ENCODE measurements at regions not wholly inside any gene's neighbourhood (a gene's known extent, or its start where the extent isn't known, plus 50 kb on each side); places are given as distances from the start of the nearest gene placed in this dataset.

DNA sequence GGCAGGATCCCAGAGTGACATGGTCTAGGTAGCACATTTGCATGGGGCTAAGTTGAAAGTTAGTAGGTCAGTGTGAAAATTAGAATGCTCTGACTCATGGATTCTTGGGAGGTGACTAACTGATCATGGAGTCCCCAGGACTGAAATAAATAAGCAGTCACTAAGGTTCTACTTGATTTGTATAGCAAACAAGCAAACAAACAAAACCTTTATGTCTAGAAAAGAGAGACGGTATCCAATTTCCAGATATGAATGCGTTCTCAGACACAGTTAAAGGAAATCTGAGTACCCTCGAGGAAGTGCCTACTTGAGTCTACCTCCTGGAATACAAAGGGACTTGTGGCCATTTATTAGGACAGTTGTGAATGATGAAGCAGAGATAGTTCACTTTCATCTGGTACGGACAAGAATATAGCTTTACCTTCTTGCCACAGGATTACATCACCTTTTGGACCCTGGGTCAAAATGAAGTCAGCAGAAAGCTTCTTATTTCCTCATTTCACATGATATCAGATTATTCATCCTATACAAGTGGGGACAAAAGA is 54.3 kb upstream of the AGPS start:
- ATAC-seq (ENCODE audit: low FRiP score), result peak; percentile 44
- DNase-seq (ENCODE audit: low spot score), result no peak
- TF ChIP-seq, protein P1, sequence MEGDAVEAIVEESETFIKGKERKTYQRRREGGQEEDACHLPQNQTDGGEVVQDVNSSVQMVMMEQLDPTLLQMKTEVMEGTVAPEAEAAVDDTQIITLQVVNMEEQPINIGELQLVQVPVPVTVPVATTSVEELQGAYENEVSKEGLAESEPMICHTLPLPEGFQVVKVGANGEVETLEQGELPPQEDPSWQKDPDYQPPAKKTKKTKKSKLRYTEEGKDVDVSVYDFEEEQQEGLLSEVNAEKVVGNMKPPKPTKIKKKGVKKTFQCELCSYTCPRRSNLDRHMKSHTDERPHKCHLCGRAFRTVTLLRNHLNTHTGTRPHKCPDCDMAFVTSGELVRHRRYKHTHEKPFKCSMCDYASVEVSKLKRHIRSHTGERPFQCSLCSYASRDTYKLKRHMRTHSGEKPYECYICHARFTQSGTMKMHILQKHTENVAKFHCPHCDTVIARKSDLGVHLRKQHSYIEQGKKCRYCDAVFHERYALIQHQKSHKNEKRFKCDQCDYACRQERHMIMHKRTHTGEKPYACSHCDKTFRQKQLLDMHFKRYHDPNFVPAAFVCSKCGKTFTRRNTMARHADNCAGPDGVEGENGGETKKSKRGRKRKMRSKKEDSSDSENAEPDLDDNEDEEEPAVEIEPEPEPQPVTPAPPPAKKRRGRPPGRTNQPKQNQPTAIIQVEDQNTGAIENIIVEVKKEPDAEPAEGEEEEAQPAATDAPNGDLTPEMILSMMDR (IDR thresholded peaks at IDR 0.05), result no peak

DNA sequence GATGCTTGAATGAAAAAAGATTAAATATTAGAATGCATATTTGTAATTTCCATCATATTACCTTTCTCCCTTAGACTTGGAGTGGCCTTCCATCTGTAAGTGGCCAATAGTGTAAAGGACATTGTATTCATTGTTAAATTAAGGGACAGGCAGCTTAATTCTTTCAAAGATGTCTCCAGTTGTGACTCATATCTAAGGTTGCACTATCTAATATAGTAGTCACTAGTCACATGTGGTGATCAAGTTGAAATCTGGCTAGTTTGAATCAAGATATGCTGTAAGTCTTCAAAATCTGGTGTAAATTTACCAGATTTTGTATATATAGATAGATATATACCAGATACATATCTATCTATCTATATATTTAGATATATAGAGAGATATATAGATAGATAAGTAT is 52.4 kb upstream of the AGPS start:
- no peak for ATAC-seq (ENCODE audit: low FRiP score)
- TF ChIP-seq, protein P1 (IDR thresholded peaks at IDR 0.05), result no peak
- DNase-seq (ENCODE audit: low spot score), result no peak

GRCh38 chr2:177342736-177343135 is 49.8 kb upstream of the AGPS start:
- ATAC-seq (ENCODE audit: low FRiP score), result no peak
- TF ChIP-seq, protein P1 (IDR thresholded peaks at IDR 0.05), result no peak
- no peak for DNase-seq (ENCODE audit: low spot score)

Measured in omental fat pad (tissue), 3 donors.